MCF 10A (cell line): ENCODE measurements at regions not wholly inside any gene's neighbourhood (a gene's known extent, or its start where the extent isn't known, plus 50 kb on each side); places are given as distances from the start of the nearest gene placed in this dataset.

Source experiments
- BruUV-seq: library from RNA; stranded (reverse); fragments of 400-500 nt; replicated peaks from 2 replicates; lab custom pipeline; 2021; lab: Mats Ljungman, UMichigan
- CTCF ChIA-PET: fragments of 300-600 bp; sonication (Branson Sonifier 250); formaldehyde crosslinking; extraction: SDS; loops from one replicate; lab custom pipeline; 2021; ENCODE audit warnings: antibody characterized with exemption, inconsistent platforms; lab: Yijun Ruan, JAX
- POLR2A ChIA-PET: fragments of 300-600, 350-650 bp; sonication (Branson Sonifier 250); formaldehyde crosslinking; extraction: SDS; loops from one replicate; lab custom pipeline; 2020; ENCODE audit warnings: antibody characterized with exemption, inconsistent platforms; lab: Yijun Ruan, JAX
- DNase-seq: peaks from one replicate; pipeline ENCODE4 v3.0.0-alpha.2; 2018; ENCODE audit not compliant: unreplicated experiment
- H3K27ac Mint-ChIP-seq: one replicate; pipeline ENCODE4 v1.8.0; 2022; ENCODE audit warnings: mild to moderate bottlenecking, low read depth, mixed read lengths; ENCODE audit not compliant: unreplicated experiment
- H3K27me3 Mint-ChIP-seq: one replicate; pipeline ENCODE4 v1.8.0; 2022; ENCODE audit warnings: mixed read lengths; ENCODE audit not compliant: insufficient read depth, unreplicated experiment
- H3K36me3 Mint-ChIP-seq: one replicate; pipeline ENCODE4 v1.8.0; 2022; ENCODE audit warnings: mild to moderate bottlenecking, moderate library complexity, mixed read lengths; ENCODE audit not compliant: insufficient read depth, unreplicated experiment
- H3K4me1 Mint-ChIP-seq: one replicate; pipeline ENCODE4 v1.8.0; 2022; ENCODE audit warnings: mixed read lengths; ENCODE audit not compliant: insufficient read depth, unreplicated experiment
- H3K4me3 Mint-ChIP-seq: one replicate; pipeline ENCODE4 v1.8.0; 2022; ENCODE audit warnings: mild to moderate bottlenecking, moderate library complexity, mixed read lengths; ENCODE audit not compliant: unreplicated experiment
- H3K9me3 Mint-ChIP-seq: one replicate; pipeline ENCODE4 v1.8.0; 2022; ENCODE audit warnings: mixed read lengths; ENCODE audit not compliant: unreplicated experiment
- intact Hi-C: fragments of 100-400 bp; cut with micrococcal nuclease; formaldehyde crosslinking; loops from 2 replicates; pipeline ENCODE4 v1.14.1; 2022
- TF ChIP-seq, protein P1 (sequence below): fragments of 200-600 bp; IDR thresholded peaks from one replicate; pipeline ENCODE4 v1.8.0; 2022; ENCODE audit warnings: antibody characterized with exemption, mild to moderate bottlenecking; ENCODE audit not compliant: unreplicated experiment

DNA sequence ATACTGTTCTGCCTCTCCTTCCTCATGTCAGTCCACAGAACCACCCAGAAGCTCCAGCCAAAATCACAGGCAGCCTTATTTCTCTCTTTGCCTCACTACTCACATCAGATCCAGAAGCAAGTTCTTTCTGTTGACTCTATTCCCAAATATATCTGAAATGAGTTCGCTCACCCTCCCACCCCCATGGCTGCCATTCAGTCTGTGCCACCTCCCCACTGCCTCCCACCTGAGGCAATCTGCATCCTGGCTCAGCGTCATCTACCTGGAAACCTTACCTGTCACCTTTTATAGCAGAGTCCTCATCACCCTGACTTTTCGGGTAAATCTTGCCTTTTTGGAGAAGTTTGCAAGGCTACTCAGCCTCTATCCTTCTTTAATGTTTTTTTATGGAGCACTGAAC lies 501.8 kb downstream of the BCL11B start:
- H3K4me3 Mint-ChIP-seq: no peak overlapping the region
- no peak overlapping the region for H3K27ac Mint-ChIP-seq
- peaks cover 7% of the 10 kb centered on the region for H3K9me3 Mint-ChIP-seq
- intact Hi-C loops: no loop called here
- TF ChIP-seq, protein P1, sequence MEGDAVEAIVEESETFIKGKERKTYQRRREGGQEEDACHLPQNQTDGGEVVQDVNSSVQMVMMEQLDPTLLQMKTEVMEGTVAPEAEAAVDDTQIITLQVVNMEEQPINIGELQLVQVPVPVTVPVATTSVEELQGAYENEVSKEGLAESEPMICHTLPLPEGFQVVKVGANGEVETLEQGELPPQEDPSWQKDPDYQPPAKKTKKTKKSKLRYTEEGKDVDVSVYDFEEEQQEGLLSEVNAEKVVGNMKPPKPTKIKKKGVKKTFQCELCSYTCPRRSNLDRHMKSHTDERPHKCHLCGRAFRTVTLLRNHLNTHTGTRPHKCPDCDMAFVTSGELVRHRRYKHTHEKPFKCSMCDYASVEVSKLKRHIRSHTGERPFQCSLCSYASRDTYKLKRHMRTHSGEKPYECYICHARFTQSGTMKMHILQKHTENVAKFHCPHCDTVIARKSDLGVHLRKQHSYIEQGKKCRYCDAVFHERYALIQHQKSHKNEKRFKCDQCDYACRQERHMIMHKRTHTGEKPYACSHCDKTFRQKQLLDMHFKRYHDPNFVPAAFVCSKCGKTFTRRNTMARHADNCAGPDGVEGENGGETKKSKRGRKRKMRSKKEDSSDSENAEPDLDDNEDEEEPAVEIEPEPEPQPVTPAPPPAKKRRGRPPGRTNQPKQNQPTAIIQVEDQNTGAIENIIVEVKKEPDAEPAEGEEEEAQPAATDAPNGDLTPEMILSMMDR: no peak
- ChIA-PET CTCF (no interaction called here), POLR2A (no interaction called here)
- DNase-seq: no peak
- no TSS peak for BruUV-seq
- H3K4me1 Mint-ChIP-seq: peaks cover 21% of the 10 kb centered on the region
- no peaks in the 10 kb centered on the region for H3K27me3 Mint-ChIP-seq
- H3K36me3 Mint-ChIP-seq: no peaks in the 10 kb centered on the region

DNA sequence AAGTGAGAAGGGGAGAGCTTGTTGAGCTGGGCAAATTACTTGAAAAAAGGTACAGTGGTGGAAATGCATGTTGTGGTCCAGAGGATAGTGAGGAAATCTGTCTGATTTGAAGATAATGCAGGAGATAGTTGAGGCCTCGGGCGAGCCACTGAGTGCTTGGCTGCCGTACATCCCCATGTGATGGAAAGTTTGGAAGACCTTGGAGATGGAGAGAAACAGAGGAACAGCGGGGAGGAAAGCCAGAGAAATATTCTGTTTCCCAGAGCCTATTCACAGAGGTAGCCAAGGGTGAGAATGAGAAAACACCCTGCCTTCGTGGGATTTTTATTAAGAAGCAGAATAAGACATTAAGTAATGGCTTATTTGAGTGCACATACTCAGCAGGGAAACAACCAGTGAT lies 498.2 kb downstream of the BCL11B start:
- TF ChIP-seq, protein P1: no peak
- Mint-ChIP-seq H3K4me3 (no peak overlapping the region), H3K9me3 (peaks cover 7% of the 10 kb centered on the region), H3K27ac (no peak overlapping the region), H3K36me3 (no peaks in the 10 kb centered on the region), H3K4me1 (peaks cover 13% of the 10 kb centered on the region), H3K27me3 (no peaks in the 10 kb centered on the region)
- DNase-seq: no peak
- BruUV-seq: no TSS peak
- ChIA-PET POLR2A (interaction anchor here (1.4 kb wide), 1 partner anchor 12 kb away, joined by 3 read pairs; no protein-coding TSS in a partner anchor), CTCF (no interaction called here)
- intact Hi-C loops: no loop called here

DNA sequence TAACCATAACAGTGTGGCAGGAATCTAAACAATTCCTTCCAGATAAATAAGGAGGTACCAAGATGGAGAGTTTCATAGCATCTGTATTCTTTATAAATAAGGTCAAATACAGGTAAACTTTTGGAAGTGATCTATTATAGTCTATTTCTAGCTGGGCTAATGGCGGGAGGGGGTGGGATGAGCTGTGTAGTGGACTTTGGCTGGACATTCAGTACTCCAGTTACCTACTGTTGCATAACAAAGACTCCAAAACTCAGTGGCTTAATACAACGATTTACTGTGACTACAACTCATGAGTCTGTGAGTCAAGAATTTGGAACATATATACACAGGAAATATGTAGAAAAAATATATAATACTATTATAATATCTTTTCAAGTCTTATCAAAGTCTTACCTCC lies 496.1 kb downstream of the BCL11B start:
- Mint-ChIP-seq H3K4me1 (peaks cover 13% of the 10 kb centered on the region), H3K27ac (no peak overlapping the region), H3K9me3 (peaks cover 7% of the 10 kb centered on the region), H3K27me3 (no peaks in the 10 kb centered on the region), H3K36me3 (no peaks in the 10 kb centered on the region), H3K4me3 (no peak overlapping the region)
- DNase-seq: no peak
- BruUV-seq: no TSS peak
- intact Hi-C loops: no loop called here
- CTCF ChIA-PET: no interaction called here
- POLR2A ChIA-PET: interaction anchor here (1.2 kb wide), 1 partner anchor 8 kb away, joined by 3 read pairs; no protein-coding TSS in a partner anchor
- TF ChIP-seq, protein P1: no peak

DNA sequence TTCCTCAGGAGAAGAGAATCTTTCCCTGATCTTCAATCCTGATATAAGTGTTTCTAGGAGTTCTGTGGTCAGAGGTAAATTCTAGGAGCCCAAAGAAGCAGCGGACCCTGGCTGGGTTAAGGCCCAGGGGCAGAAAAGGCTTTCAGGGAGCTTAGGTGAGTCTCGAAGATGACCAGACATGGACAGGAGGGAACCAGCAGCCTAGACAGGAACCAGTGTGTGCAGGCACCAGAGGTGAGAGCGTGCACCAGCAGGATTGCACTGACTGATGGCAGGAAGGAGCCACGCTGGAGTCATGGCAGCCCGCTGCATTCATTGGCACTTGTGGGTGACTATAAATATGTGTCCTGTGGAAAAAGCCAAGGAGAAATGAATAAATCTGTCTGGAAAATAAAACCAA lies 489.9 kb downstream of the BCL11B start:
- TF ChIP-seq, protein P1: no peak
- Mint-ChIP-seq H3K27me3 (peaks cover 1% of the 10 kb centered on the region), H3K4me3 (no peak overlapping the region), H3K27ac (no peak overlapping the region), H3K36me3 (no peaks in the 10 kb centered on the region), H3K9me3 (peaks cover 7% of the 10 kb centered on the region), H3K4me1 (no peaks in the 10 kb centered on the region)
- POLR2A ChIA-PET: interaction anchor here (0.6 kb wide), 1 partner anchor 646 kb away, joined by 3 read pairs; no protein-coding TSS in a partner anchor
- CTCF ChIA-PET: interaction anchor here (0.5 kb wide), 1 partner anchor 244 kb away, joined by 3 read pairs; no protein-coding TSS in a partner anchor
- intact Hi-C loops: no loop called here
- no TSS peak for BruUV-seq
- no peak for DNase-seq
